ENCODE measurements at regions not wholly inside any gene's neighbourhood (a gene's known extent, or its start where the extent isn't known, plus 50 kb on each side); places are given as distances from the start of the nearest gene placed in this dataset.

DNA sequence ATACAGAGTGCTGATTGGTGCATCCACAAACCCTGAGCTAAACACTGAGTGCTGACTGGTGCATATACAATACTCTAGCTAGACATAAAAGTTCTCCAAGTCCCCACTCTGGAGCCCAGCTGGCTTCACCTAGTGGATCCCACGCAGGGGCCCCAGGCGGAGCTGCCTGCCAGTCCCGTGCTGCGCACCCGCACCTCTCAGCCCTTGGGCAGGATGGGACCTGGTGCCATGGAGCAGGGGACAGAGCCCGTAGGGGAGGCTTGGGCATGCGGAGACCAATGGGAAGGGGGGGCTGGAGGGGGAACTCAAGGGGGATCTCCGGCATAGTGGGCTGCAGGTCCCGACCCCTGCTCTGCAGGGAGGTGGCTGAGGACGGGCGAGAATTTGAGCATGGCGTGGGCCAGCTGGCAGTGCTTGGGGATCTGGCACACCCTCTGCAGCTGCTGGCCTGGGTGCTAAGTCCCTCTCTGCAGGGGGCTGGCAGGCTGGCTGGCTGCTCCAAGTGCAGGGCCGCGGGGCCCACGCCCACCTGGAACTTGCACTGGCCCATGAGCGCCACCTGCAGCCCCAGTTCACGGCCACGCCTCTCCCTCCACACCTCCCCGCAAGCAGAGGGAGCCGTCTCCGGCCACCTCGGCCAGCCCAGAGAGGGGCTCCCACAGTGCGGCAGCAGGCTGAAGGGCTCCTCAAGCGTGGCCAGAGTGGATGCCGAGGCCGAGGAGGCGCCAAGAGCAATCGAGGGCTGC is 104.9 kb downstream of the NTMT2 start:
- Histone ChIP-seq H3K4me3 (no peak overlapping the region), H3K9ac (ENCODE audit: insufficient read depth in 1 of 2, low read depth in 2 of 2, low read length in 2 of 2) (no peak overlapping the region), H3K36me3 (ENCODE audit: control insufficient read depth, insufficient read depth, low read length) (no peaks in the 10 kb centered on the region), H3K27me3 (ENCODE audit: control insufficient read depth in 2 of 2, insufficient read depth in 2 of 2, low read length in 2 of 2) (no peaks in the 10 kb centered on the region), H4K20me1 (replicated peaks; ENCODE audit: control insufficient read depth, insufficient read depth, low read length) (no peaks in the 10 kb centered on the region), H3K79me2 (ENCODE audit: control insufficient read depth, insufficient read depth, low read length) (no peaks in the 10 kb centered on the region), H3K27ac (ENCODE audit: extremely low read depth, low read depth, low read length) (no peak overlapping the region), H3K4me1 (replicated peaks in 1 of 2; ENCODE audit: control insufficient read depth in 2 of 2, insufficient read depth in 2 of 2, low read length in 2 of 2) (no peaks in the 10 kb centered on the region), H3K9me1 (ENCODE audit: control insufficient read depth, insufficient read depth, low read length) (no peaks in the 10 kb centered on the region), H3K4me2 (ENCODE audit: insufficient read depth, low read length) (no peak overlapping the region), H3K9me3 (replicated peaks; ENCODE audit: control insufficient read depth, insufficient read depth, low read depth, low read length) (peaks cover 3% of the 10 kb centered on the region; the same call in 1 of the 2 replicates), H2AFZ (ENCODE audit: low read depth, low read length) (no peak overlapping the region)
- in situ Hi-C loops (cut with MboI) (no loop called here), intact Hi-C loops (cut with micrococcal nuclease) (loop anchor here (10.0 kb wide), 1 partner anchor 236 kb away; no protein-coding TSS in a partner anchor)
- WGBS (ENCODE audit: insufficient coverage, low coverage, missing lambda C conversion rate): 6% methylated on average over 26 of the region's 28 CpGs
- ATAC-seq (no peak), DNase-seq (ENCODE audit: extremely low read depth in 1 of 4, low spot score in 3 of 4) (no peak), FAIRE-seq (no peak)
- POLR2A ChIA-PET: no interaction called here
- BruUV-seq (replicated peaks): no TSS peak
- CTCF ChIA-PET (ENCODE audit: low intra/inter-chr PET ratio): no interaction called here
- TF ChIP-seq ZNF217 (CRISPR knock-in tag; IDR thresholded peaks at IDR 0.05) (no peak), ILK (tag; IDR thresholded peaks at IDR 0.05; ENCODE audit: borderline replicate concordance, low read depth) (no peak), KLF10 (CRISPR knock-in tag; IDR thresholded peaks at IDR 0.05) (no peak), NR1H2 (CRISPR knock-in tag; IDR thresholded peaks at IDR 0.05) (no peak), PTTG1 (tag; IDR thresholded peaks at IDR 0.05; ENCODE audit: low read depth) (no peak), ZFX (CRISPR knock-in tag; IDR thresholded peaks at IDR 0.05) (no peak), SP2 (IDR thresholded peaks at IDR 0.05; ENCODE audit: extremely low read depth, low read depth, low read length, poor library complexity, severe bottlenecking) (no peak)
- TF ChIP-seq, protein P1, sequence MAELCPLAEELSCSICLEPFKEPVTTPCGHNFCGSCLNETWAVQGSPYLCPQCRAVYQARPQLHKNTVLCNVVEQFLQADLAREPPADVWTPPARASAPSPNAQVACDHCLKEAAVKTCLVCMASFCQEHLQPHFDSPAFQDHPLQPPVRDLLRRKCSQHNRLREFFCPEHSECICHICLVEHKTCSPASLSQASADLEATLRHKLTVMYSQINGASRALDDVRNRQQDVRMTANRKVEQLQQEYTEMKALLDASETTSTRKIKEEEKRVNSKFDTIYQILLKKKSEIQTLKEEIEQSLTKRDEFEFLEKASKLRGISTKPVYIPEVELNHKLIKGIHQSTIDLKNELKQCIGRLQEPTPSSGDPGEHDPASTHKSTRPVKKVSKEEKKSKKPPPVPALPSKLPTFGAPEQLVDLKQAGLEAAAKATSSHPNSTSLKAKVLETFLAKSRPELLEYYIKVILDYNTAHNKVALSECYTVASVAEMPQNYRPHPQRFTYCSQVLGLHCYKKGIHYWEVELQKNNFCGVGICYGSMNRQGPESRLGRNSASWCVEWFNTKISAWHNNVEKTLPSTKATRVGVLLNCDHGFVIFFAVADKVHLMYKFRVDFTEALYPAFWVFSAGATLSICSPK (IDR thresholded peaks at IDR 0.05; ENCODE audit: borderline replicate concordance): no peak
- TF ChIP-seq, protein P2, sequence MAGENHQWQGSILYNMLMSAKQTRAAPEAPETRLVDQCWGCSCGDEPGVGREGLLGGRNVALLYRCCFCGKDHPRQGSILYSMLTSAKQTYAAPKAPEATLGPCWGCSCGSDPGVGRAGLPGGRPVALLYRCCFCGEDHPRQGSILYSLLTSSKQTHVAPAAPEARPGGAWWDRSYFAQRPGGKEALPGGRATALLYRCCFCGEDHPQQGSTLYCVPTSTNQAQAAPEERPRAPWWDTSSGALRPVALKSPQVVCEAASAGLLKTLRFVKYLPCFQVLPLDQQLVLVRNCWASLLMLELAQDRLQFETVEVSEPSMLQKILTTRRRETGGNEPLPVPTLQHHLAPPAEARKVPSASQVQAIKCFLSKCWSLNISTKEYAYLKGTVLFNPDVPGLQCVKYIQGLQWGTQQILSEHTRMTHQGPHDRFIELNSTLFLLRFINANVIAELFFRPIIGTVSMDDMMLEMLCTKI (IDR thresholded peaks at IDR 0.05; ENCODE audit: partially characterized antibody): no peak
- TF ChIP-seq, protein P3, sequence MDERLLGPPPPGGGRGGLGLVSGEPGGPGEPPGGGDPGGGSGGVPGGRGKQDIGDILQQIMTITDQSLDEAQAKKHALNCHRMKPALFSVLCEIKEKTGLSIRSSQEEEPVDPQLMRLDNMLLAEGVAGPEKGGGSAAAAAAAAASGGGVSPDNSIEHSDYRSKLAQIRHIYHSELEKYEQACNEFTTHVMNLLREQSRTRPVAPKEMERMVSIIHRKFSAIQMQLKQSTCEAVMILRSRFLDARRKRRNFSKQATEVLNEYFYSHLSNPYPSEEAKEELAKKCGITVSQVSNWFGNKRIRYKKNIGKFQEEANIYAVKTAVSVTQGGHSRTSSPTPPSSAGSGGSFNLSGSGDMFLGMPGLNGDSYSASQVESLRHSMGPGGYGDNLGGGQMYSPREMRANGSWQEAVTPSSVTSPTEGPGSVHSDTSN (CRISPR knock-in tag; IDR thresholded peaks at IDR 0.05; ENCODE audit: low read depth): no peak
- TF ChIP-seq, protein P3 (tag; conservative IDR thresholded peaks at IDR 0.05; ENCODE audit: low read depth): no peak
- TF ChIP-seq, protein P4, sequence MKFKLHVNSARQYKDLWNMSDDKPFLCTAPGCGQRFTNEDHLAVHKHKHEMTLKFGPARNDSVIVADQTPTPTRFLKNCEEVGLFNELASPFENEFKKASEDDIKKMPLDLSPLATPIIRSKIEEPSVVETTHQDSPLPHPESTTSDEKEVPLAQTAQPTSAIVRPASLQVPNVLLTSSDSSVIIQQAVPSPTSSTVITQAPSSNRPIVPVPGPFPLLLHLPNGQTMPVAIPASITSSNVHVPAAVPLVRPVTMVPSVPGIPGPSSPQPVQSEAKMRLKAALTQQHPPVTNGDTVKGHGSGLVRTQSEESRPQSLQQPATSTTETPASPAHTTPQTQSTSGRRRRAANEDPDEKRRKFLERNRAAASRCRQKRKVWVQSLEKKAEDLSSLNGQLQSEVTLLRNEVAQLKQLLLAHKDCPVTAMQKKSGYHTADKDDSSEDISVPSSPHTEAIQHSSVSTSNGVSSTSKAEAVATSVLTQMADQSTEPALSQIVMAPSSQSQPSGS (CRISPR knock-in tag; IDR thresholded peaks at IDR 0.05): no peak
